Hepatocyte (in vitro differentiated cells): ENCODE measurements at regions not wholly inside any gene's neighbourhood (a gene's known extent, or its start where the extent isn't known, plus 50 kb on each side); places are given as distances from the start of the nearest gene placed in this dataset.
"Not testable (repeated sequence)": the region's sequence is repeated elsewhere in the genome, so short reads cannot be mapped to it uniquely, and the experiment has no call there.

Experiments used
- DNase-seq: peaks from one replicate; pipeline ENCODE4 v3.0.0-alpha.2; 2016; ENCODE audit warnings: low spot score
- H2AFZ ChIP-seq: fragments of 200-600 bp; sonication (generic); 2 replicates; pipeline ENCODE4 v1.6.0; 2016; ENCODE audit warnings: antibody characterized with exemption, mild to moderate bottlenecking
- H3K27ac ChIP-seq: fragments of 200-600 bp; sonication (generic); 2 replicates; pipeline ENCODE4 v1.5.1; 2016; ENCODE audit warnings: mild to moderate bottlenecking
- H3K27me3 ChIP-seq: fragments of 200-600 bp; sonication (generic); 2 replicates; pipeline ENCODE4 v1.6.1; 2016
- H3K36me3 ChIP-seq: fragments of 200-600 bp; sonication (generic); replicated peaks from 2 replicates; pipeline ENCODE4 v1.5.1; 2016; ENCODE audit warnings: low read depth; ENCODE audit not compliant: insufficient read depth
- H3K4me1 ChIP-seq: fragments of 200-600 bp; sonication (generic); 2 replicates; pipeline ENCODE4 v1.5.1; 2016; ENCODE audit warnings: mild to moderate bottlenecking, moderate library complexity; ENCODE audit not compliant: insufficient read depth
- H3K4me2 ChIP-seq: fragments of 200-600 bp; sonication (generic); 2 replicates; pipeline ENCODE4 v1.6.0; 2016
- H3K4me3 ChIP-seq: fragments of 200-600 bp; sonication (generic); 2 replicates; pipeline ENCODE4 v1.5.1; 2016; ENCODE audit warnings: mild to moderate bottlenecking
- H3K79me2 ChIP-seq: fragments of 200-600 bp; sonication (generic); 2 replicates; pipeline ENCODE4 v1.6.0; 2017; ENCODE audit warnings: mild to moderate bottlenecking
- H3K9me2 ChIP-seq: fragments of 200-600 bp; sonication (generic); replicated peaks from 2 replicates; pipeline ENCODE4 v1.6.0; 2017; ENCODE audit warnings: mild to moderate bottlenecking; ENCODE audit not compliant: insufficient read depth
- H3K9me3 ChIP-seq: fragments of 200-600 bp; sonication (generic); 2 replicates; pipeline ENCODE4 v1.5.1; 2016; ENCODE audit warnings: low read depth, mild to moderate bottlenecking
- H4K20me1 ChIP-seq: fragments of 200-600 bp; sonication (generic); 2 replicates; pipeline ENCODE4 v1.6.0; 2016; ENCODE audit warnings: mild to moderate bottlenecking; ENCODE audit not compliant: insufficient read depth, poor library complexity, severe bottlenecking
- CTCF ChIP-seq: fragments of 200-600 bp; sonication (generic); IDR thresholded peaks from 2 replicates; pipeline ENCODE4 v1.5.1; 2016; ENCODE audit warnings: antibody characterized with exemption, mild to moderate bottlenecking; ENCODE audit not compliant: poor library complexity
- EZH2 ChIP-seq: fragments of 200-600 bp; sonication (generic); IDR thresholded peaks from 2 replicates; pipeline ENCODE4 v1.6.1; 2016; ENCODE audit warnings: antibody characterized with exemption, mild to moderate bottlenecking, borderline replicate concordance
- EZH2phosphoT487 ChIP-seq: fragments of 200-600 bp; sonication (generic); IDR thresholded peaks from one replicate; pipeline ENCODE4 v1.6.1; 2018; ENCODE audit warnings: antibody characterized with exemption, mild to moderate bottlenecking, low read depth, moderate library complexity; ENCODE audit not compliant: unreplicated experiment, severe bottlenecking
- WGBS: methylation state at CpG from one replicate; pipeline ENCODE4 v1.1.6; 2016; ENCODE audit warnings: low lambda C conversion rate; ENCODE audit errors: missing lambda C conversion rate; 5-methylcytosine and 5-hydroxymethylcytosine counted together

GRCh38 chr4:92021788-92022187, 282.0 kb upstream of the GRID2 start:
- no peak for TF ChIP-seq EZH2
- TF ChIP-seq CTCF, result no peak
- TF ChIP-seq EZH2phosphoT487, result no peak
- H3K36me3 ChIP-seq, result no peaks in the 10 kb centered on the region
- 88% methylated on average over 2 of the region's 2 CpGs for WGBS

DNA sequence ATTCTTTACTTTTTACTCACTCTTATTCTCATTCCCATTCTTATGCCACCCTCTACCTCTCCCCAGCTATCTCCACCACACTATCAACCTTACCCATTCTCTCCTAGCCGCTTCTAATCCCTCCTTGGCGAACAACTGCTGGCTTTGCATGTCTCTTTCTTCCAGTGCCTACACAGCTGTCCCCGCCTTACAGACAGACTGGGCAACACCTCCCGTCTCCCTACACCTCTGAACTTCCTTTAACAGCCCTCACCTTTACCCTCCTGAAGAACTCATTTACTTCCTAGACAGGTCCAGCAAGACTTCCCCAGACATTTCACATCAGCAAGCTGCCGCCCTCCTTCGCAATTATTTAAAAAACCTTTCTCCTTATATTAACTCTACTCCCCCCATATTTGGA, 274.9 kb upstream of the GRID2 start:
- DNase-seq, H4K20me1 ChIP-seq, H3K27me3 ChIP-seq, H3K4me2 ChIP-seq, H3K4me1 ChIP-seq, H3K79me2 ChIP-seq, H3K36me3 ChIP-seq, H2AFZ ChIP-seq, H3K9me3 ChIP-seq, H3K9me2 ChIP-seq, H3K4me3 ChIP-seq, H3K27ac ChIP-seq: not testable (repeated sequence)
- 95% methylated on average over 6 of the region's 6 CpGs for WGBS

More at GRCh38 chr4:92021788-92022187, 282.0 kb upstream of the GRID2 start:
- Histone ChIP-seq H3K9me2 (no peaks in the 10 kb centered on the region), H4K20me1 (no peaks in the 10 kb centered on the region), H3K4me2 (no peak overlapping the region), H3K9me3 (no peaks in the 10 kb centered on the region), H3K27me3 (no peaks in the 10 kb centered on the region), H3K4me3 (no peak overlapping the region), H3K79me2 (no peaks in the 10 kb centered on the region), H3K27ac (no peak overlapping the region), H2AFZ (no peak overlapping the region), H3K4me1 (peaks cover 5% of the 10 kb centered on the region)
- DNase-seq, result no peak

DNA sequence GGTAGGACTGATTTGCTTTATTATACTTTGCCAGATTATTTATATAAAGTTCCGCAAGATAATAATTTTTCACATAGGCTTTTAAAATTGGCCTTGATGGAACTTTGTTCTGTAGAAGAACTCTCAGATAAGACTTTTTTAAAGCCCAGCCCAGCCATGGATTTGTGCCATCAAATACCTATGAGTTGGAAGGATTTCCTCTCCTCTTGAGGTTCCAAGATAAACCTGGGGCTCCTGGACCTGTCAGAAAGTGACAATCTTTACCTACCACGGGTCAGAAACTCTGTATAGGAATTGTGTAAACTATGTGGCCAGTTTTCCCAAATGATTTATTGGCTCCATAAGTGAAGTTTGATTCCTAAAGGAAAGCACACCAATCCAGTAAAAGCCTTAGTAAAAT, 271.9 kb upstream of the GRID2 start:
- DNase-seq, result no peak
- peaks cover 5% of the 10 kb centered on the region for H3K9me2 ChIP-seq
- no peaks in the 10 kb centered on the region for H3K36me3 ChIP-seq
- H3K4me3 ChIP-seq, result no peak overlapping the region
- TF ChIP-seq EZH2phosphoT487 (no peak), EZH2 (no peak), CTCF (no peak)
- no peak overlapping the region for H3K4me2 ChIP-seq
- H3K79me2 ChIP-seq, result no peaks in the 10 kb centered on the region
- H4K20me1 ChIP-seq, result no peaks in the 10 kb centered on the region
- H3K4me1 ChIP-seq, result no peaks in the 10 kb centered on the region
- 77% methylated on average over 2 of the region's 2 CpGs for WGBS
- H3K27ac ChIP-seq, result no peak overlapping the region
- no peak overlapping the region for H2AFZ ChIP-seq
- H3K9me3 ChIP-seq, result no peaks in the 10 kb centered on the region
- no peaks in the 10 kb centered on the region for H3K27me3 ChIP-seq

- Histone ChIP-seq H3K9me3 (no peaks in the 10 kb centered on the region), H3K4me2 (no peak overlapping the region), H3K4me1 (no peaks in the 10 kb centered on the region), H4K20me1 (no peaks in the 10 kb centered on the region), H3K27ac (no peak overlapping the region), H2AFZ (no peak overlapping the region), H3K79me2 (no peaks in the 10 kb centered on the region), H3K27me3 (no peaks in the 10 kb centered on the region), H3K4me3 (no peak overlapping the region), H3K36me3 (no peaks in the 10 kb centered on the region), H3K9me2 (peaks cover 5% of the 10 kb centered on the region)
- WGBS, result 92% methylated on average over 3 of the region's 3 CpGs
- TF ChIP-seq CTCF, result no peak
- TF ChIP-seq EZH2, result no peak
- TF ChIP-seq EZH2phosphoT487, result no peak
- no peak for DNase-seq
Measured at GRCh38 chr4:92035666-92036065, 268.1 kb upstream of the GRID2 start.
